SK-N-SH (cell line): ENCODE measurements at regions not wholly inside any gene's neighbourhood (a gene's known extent, or its start where the extent isn't known, plus 50 kb on each side); places are given as distances from the start of the nearest gene placed in this dataset.

Experiments
- CTCF ChIA-PET: fragments of 300-600, 350-600 bp; formaldehyde crosslinking; extraction: SDS; loops from one replicate; lab custom pipeline; 2021; lab: Yijun Ruan, JAX
- POLR2A ChIA-PET: fragments of 350-600 bp; sonication (Branson Sonifier 250); formaldehyde crosslinking; extraction: SDS; loops from one replicate; lab custom pipeline; 2020; ENCODE audit warnings: antibody characterized with exemption, inconsistent platforms; lab: Yijun Ruan, JAX
- DNase-seq: peaks from one replicate; pipeline ENCODE4 v3.0.0; 2012
- H2AFZ ChIP-seq: fragments of 200-600 bp; sonication (generic); 2 replicates; pipeline ENCODE4 v1.8.1; 2016; ENCODE audit warnings: antibody characterized with exemption, mild to moderate bottlenecking, low read depth
- H3F3A ChIP-seq: fragments of 200-600 bp; sonication (generic); replicated peaks from 2 replicates; pipeline ENCODE3; 2016; ENCODE audit warnings: antibody characterized with exemption, mild to moderate bottlenecking; ENCODE audit not compliant: insufficient read depth
- H3K27ac ChIP-seq, 2 experiments: fragments of 200-500 bp in 1 of 2; fragments of 200-600 bp in 1 of 2; sonication (Bioruptor generic) in 1 of 2; sonication (generic), shearing (Covaris generic) in 1 of 2; 2 replicates each; pipeline versions ENCODE4 v1.5.1 to v1.6.1; 2014 to 2016; ENCODE audit warnings: low read depth in 2 of 2, inconsistent platforms in 1 of 2, low read length in 1 of 2, mild to moderate bottlenecking in 1 of 2, mixed read lengths in 1 of 2
- H3K27me3 ChIP-seq: fragments of 200-600 bp; sonication (generic), shearing (Covaris generic); 2 replicates; pipeline ENCODE4 v1.6.1; 2016; ENCODE audit warnings: mixed run types; ENCODE audit not compliant: insufficient read depth
- H3K36me3 ChIP-seq, 2 experiments: fragments of 200-500 bp in 1 of 2; fragments of 200-600 bp in 1 of 2; sonication (Bioruptor generic) in 1 of 2; sonication (generic) in 1 of 2; replicated peaks in 1 of 2; 2 replicates each; pipeline versions ENCODE3 to v1.5.1; 2014 to 2016; ENCODE audit warnings: low read length in 1 of 2, mild to moderate bottlenecking in 1 of 2; ENCODE audit not compliant: insufficient read depth in 2 of 2, control insufficient read depth in 1 of 2
- H3K4me1 ChIP-seq, 2 experiments: fragments of 200-500 bp in 1 of 2; fragments of 200-600 bp in 1 of 2; sonication (Bioruptor generic) in 1 of 2; sonication (generic), shearing (Covaris generic) in 1 of 2; 2 replicates each; pipeline versions ENCODE4 v1.5.1 to v1.6.1; 2014 to 2016; ENCODE audit warnings: low read depth in 1 of 2, low read length in 1 of 2, mixed run types in 1 of 2; ENCODE audit not compliant: insufficient read depth in 2 of 2, control insufficient read depth in 1 of 2
- H3K4me2 ChIP-seq: fragments of 200-600 bp; sonication (generic), shearing (Covaris generic); 2 replicates; pipeline ENCODE4 v1.6.1; 2017; ENCODE audit warnings: mixed run types
- H3K4me3 ChIP-seq, 2 experiments: fragments of 200-500 bp in 1 of 2; fragments of 200-600 bp in 1 of 2; sonication (Bioruptor generic) in 1 of 2; sonication (generic), shearing (Covaris generic) in 1 of 2; 2 replicates each; pipeline versions ENCODE4 v1.5.1 to v1.8.1; 2014 to 2016; ENCODE audit warnings: low read depth in 2 of 2, inconsistent platforms in 1 of 2, low read length in 1 of 2, mild to moderate bottlenecking in 1 of 2, mixed read lengths in 1 of 2, moderate library complexity in 1 of 2
- H3K79me2 ChIP-seq: fragments of 200-600 bp; sonication (generic); 2 replicates; pipeline ENCODE4 v1.8.1; 2017; ENCODE audit warnings: mild to moderate bottlenecking; ENCODE audit not compliant: insufficient read depth
- H3K9ac ChIP-seq: fragments of 200-600 bp; sonication (generic); 2 replicates; pipeline ENCODE4 v1.6.1; 2017; ENCODE audit warnings: mixed run types
- H3K9me2 ChIP-seq: fragments of 200-600 bp; sonication (generic); 2 replicates; pipeline ENCODE4 v1.6.1; 2017; ENCODE audit warnings: mixed run types
- H3K9me3 ChIP-seq: fragments of 200-600 bp; sonication (generic); 2 replicates; pipeline ENCODE4 v1.6.1; 2017; ENCODE audit warnings: mixed run types, mild to moderate bottlenecking, moderate library complexity
- H4K20me1 ChIP-seq: fragments of 200-600 bp; sonication (generic); 2 replicates; pipeline ENCODE4 v1.6.1; 2017; ENCODE audit warnings: mild to moderate bottlenecking, mixed run types; ENCODE audit not compliant: insufficient read depth
- CHD2 ChIP-seq: fragments of 150-350 bp; IDR thresholded peaks from 2 replicates; pipeline ENCODE4 v1.6.1; 2018; ENCODE audit warnings: low read length; ENCODE audit not compliant: partially characterized antibody
- EP300 ChIP-seq, 2 experiments: IDR thresholded peaks; 2 replicates each; pipeline versions ENCODE4 v1.4.0 to v1.6.1; 2012; ENCODE audit warnings: borderline replicate concordance in 1 of 2, low read depth in 1 of 2, low read length in 1 of 2
- FOSL2 ChIP-seq: IDR thresholded peaks from 2 replicates; pipeline ENCODE4 v1.4.0; 2012; ENCODE audit warnings: low read depth, mild to moderate bottlenecking, moderate library complexity, borderline replicate concordance
- FOXJ3 ChIP-seq: sonication (generic); formaldehyde crosslinking; IDR thresholded peaks from 2 replicates; pipeline ENCODE4 v1.5.1; 2020; ENCODE audit warnings: mild to moderate bottlenecking, missing genetic modification reagents
- FOXM1 ChIP-seq: IDR thresholded peaks from 2 replicates; pipeline ENCODE4 v1.4.0; 2012; ENCODE audit warnings: low read depth, mild to moderate bottlenecking
- JUND ChIP-seq: IDR thresholded peaks from 2 replicates; pipeline ENCODE4 v1.4.0; 2012
- MEF2A ChIP-seq: IDR thresholded peaks from 2 replicates; pipeline ENCODE4 v1.4.0; 2012; ENCODE audit warnings: low read depth, borderline replicate concordance
- MXI1 ChIP-seq: IDR thresholded peaks from 2 replicates; pipeline ENCODE4 v1.6.1; 2012; ENCODE audit warnings: mild to moderate bottlenecking, low read depth, low read length, improper control_type of control experiment
- NFIC ChIP-seq: IDR thresholded peaks from 2 replicates; pipeline ENCODE4 v1.4.0; 2012; ENCODE audit warnings: borderline replicate concordance
- RAD21 ChIP-seq: IDR thresholded peaks from 2 replicates; pipeline ENCODE4 v1.6.1; 2012; ENCODE audit warnings: mild to moderate bottlenecking, low read length
- RCOR1 ChIP-seq: fragments of 150-350 bp; IDR thresholded peaks from 2 replicates; pipeline ENCODE4 v1.6.1; 2017; ENCODE audit warnings: antibody characterized with exemption, low read length
- TAF1 ChIP-seq: IDR thresholded peaks from 2 replicates; pipeline ENCODE4 v1.6.1; 2012; ENCODE audit warnings: low read depth, mild to moderate bottlenecking, low read length, moderate library complexity, borderline replicate concordance
- TCF12 ChIP-seq: IDR thresholded peaks from 2 replicates; pipeline ENCODE4 v1.4.0; 2012
- USF2 ChIP-seq: fragments of 150-350 bp; IDR thresholded peaks from 2 replicates; pipeline ENCODE4 v1.6.1; 2017; ENCODE audit warnings: antibody characterized with exemption, low read length, low read depth, borderline replicate concordance
- WGBS: methylation state at CpG from one replicate; pipeline ENCODE4 v1.1.6; 2017; ENCODE audit warnings: low lambda C conversion rate; 5-methylcytosine and 5-hydroxymethylcytosine counted together
- TF ChIP-seq, protein P1 (sequence below): IDR thresholded peaks from 2 replicates; pipeline ENCODE4 v1.4.0; 2012; ENCODE audit warnings: low read depth
- TF ChIP-seq, protein P2 (sequence below): fragments of 200-600 bp; sonication (generic); IDR thresholded peaks from 2 replicates; pipeline ENCODE4 v1.6.1; 2017; ENCODE audit warnings: antibody characterized with exemption, mild to moderate bottlenecking, moderate library complexity
- TF ChIP-seq, protein P3 (sequence below): IDR thresholded peaks from 2 replicates; pipeline ENCODE4 v1.4.0; 2012; ENCODE audit warnings: low read depth, borderline replicate concordance
- TF ChIP-seq, protein P4 (sequence below): IDR thresholded peaks from 2 replicates; pipeline ENCODE4 v1.6.1; 2012; ENCODE audit warnings: mild to moderate bottlenecking, low read depth, low read length, moderate library complexity

DNA sequence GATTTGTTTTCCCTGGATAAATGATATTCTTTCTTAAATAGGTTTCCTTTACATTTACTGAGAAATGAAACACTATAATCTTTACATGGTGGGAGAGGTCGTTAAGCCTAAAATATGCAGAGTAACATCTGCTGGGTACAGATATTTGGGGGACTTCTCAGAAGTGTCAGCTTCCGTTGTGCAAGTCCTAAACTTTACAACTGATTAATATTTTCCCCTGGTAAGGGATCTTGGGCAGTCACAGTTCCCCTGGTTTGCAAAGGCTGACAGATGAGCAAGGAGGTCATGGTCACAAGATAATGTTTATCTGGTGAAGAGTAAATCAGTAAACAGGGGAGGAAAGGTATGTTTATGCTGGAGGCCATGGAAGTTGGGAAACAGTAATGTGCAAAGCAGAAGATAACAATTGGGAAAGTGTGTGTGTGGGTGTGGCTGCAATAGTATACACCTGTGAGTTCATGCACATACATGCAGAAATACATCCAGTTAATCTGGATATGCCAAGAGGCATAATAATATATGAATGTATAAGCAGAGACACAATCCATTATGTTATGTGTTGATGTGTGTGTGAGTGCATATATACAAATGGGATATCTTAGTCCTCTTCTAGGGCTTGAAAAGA lies 508.2 kb upstream of the FAM241A start:
- Histone ChIP-seq H3K9me3 (no peaks in the 10 kb centered on the region), H3K4me1 (no peaks in the 10 kb centered on the region; a peak in 1 of 4 replicates), H3K4me3 (no peak overlapping the region), H3F3A (no peaks in the 10 kb centered on the region), H3K9me2 (no peaks in the 10 kb centered on the region), H3K79me2 (no peaks in the 10 kb centered on the region), H2AFZ (no peak overlapping the region), H3K4me2 (no peak overlapping the region), H3K27ac (no peak overlapping the region), H3K9ac (no peak overlapping the region), H3K27me3 (no peaks in the 10 kb centered on the region), H3K36me3 (no peaks in the 10 kb centered on the region), H4K20me1 (no peaks in the 10 kb centered on the region)
- TF ChIP-seq, protein P1, sequence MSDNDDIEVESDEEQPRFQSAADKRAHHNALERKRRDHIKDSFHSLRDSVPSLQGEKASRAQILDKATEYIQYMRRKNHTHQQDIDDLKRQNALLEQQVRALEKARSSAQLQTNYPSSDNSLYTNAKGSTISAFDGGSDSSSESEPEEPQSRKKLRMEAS: no peak
- TF ChIP-seq, protein P2, sequence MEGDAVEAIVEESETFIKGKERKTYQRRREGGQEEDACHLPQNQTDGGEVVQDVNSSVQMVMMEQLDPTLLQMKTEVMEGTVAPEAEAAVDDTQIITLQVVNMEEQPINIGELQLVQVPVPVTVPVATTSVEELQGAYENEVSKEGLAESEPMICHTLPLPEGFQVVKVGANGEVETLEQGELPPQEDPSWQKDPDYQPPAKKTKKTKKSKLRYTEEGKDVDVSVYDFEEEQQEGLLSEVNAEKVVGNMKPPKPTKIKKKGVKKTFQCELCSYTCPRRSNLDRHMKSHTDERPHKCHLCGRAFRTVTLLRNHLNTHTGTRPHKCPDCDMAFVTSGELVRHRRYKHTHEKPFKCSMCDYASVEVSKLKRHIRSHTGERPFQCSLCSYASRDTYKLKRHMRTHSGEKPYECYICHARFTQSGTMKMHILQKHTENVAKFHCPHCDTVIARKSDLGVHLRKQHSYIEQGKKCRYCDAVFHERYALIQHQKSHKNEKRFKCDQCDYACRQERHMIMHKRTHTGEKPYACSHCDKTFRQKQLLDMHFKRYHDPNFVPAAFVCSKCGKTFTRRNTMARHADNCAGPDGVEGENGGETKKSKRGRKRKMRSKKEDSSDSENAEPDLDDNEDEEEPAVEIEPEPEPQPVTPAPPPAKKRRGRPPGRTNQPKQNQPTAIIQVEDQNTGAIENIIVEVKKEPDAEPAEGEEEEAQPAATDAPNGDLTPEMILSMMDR: no peak
- ChIA-PET POLR2A (no interaction called here), CTCF (no interaction called here)
- DNase-seq: no peak
- WGBS: 0% methylated on average over 2 of the region's 2 CpGs

- Histone ChIP-seq H4K20me1 (no peaks in the 10 kb centered on the region), H3K36me3 (no peaks in the 10 kb centered on the region), H3K9ac (no peak overlapping the region), H3K4me1 (no peaks in the 10 kb centered on the region; a peak in 1 of 4 replicates), H3K27me3 (no peaks in the 10 kb centered on the region), H3K9me3 (no peaks in the 10 kb centered on the region; the same call in 1 of the 2 replicates), H3K79me2 (no peaks in the 10 kb centered on the region), H3K4me3 (no peak overlapping the region), H3K4me2 (no peak overlapping the region), H3F3A (no peaks in the 10 kb centered on the region), H3K9me2 (no peaks in the 10 kb centered on the region), H3K27ac (no peak overlapping the region), H2AFZ (no peak overlapping the region)
- ChIA-PET POLR2A (no interaction called here), CTCF (interaction anchor here (1.0 kb wide), 1 partner anchor 393 kb away, joined by 4 read pairs; no protein-coding TSS in a partner anchor)
- DNase-seq: no peak
- 4% methylated on average over 3 of the region's 3 CpGs for WGBS
- TF ChIP-seq EP300 (IDR thresholded peaks at IDR 0.05; ENCODE audit: borderline replicate concordance in 1 of 2, low read depth in 1 of 2, low read length in 1 of 2) (no peak), TCF12 (no peak), RAD21 (no peak), NFIC (no peak), JUND (no peak), USF2 (no peak), CHD2 (no peak), FOXJ3 (CRISPR knock-in tag) (no peak), MXI1 (no peak), MEF2A (no peak), TAF1 (no peak), FOXM1 (no peak), FOSL2 (no peak), RCOR1 (no peak)
- TF ChIP-seq, protein P3, sequence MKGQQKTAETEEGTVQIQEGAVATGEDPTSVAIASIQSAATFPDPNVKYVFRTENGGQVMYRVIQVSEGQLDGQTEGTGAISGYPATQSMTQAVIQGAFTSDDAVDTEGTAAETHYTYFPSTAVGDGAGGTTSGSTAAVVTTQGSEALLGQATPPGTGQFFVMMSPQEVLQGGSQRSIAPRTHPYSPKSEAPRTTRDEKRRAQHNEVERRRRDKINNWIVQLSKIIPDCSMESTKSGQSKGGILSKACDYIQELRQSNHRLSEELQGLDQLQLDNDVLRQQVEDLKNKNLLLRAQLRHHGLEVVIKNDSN: no peak
- TF ChIP-seq, protein P4, sequence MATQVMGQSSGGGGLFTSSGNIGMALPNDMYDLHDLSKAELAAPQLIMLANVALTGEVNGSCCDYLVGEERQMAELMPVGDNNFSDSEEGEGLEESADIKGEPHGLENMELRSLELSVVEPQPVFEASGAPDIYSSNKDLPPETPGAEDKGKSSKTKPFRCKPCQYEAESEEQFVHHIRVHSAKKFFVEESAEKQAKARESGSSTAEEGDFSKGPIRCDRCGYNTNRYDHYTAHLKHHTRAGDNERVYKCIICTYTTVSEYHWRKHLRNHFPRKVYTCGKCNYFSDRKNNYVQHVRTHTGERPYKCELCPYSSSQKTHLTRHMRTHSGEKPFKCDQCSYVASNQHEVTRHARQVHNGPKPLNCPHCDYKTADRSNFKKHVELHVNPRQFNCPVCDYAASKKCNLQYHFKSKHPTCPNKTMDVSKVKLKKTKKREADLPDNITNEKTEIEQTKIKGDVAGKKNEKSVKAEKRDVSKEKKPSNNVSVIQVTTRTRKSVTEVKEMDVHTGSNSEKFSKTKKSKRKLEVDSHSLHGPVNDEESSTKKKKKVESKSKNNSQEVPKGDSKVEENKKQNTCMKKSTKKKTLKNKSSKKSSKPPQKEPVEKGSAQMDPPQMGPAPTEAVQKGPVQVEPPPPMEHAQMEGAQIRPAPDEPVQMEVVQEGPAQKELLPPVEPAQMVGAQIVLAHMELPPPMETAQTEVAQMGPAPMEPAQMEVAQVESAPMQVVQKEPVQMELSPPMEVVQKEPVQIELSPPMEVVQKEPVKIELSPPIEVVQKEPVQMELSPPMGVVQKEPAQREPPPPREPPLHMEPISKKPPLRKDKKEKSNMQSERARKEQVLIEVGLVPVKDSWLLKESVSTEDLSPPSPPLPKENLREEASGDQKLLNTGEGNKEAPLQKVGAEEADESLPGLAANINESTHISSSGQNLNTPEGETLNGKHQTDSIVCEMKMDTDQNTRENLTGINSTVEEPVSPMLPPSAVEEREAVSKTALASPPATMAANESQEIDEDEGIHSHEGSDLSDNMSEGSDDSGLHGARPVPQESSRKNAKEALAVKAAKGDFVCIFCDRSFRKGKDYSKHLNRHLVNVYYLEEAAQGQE: no peak
Observed at GRCh38 chr4:111639120-111639690, 506.0 kb upstream of the FAM241A start.
